GM12878 (cell line): ENCODE measurements at regions not wholly inside any gene's neighbourhood (a gene's known extent, or its start where the extent isn't known, plus 50 kb on each side); places are given as distances from the start of the nearest gene placed in this dataset.

Source experiments
- CHD1 ChIP-seq: IDR thresholded peaks from 2 replicates; pipeline ENCODE4 v1.6.1; 2012; ENCODE audit warnings: low read depth, low read length, improper control_type of control experiment
- CHD4 ChIP-seq: fragments of 200-600 bp; sonication (generic); IDR thresholded peaks from 2 replicates; pipeline ENCODE4 v1.6.1; 2016; ENCODE audit warnings: mild to moderate bottlenecking
- E2F8 ChIP-seq: fragments of 450-650 bp; IDR thresholded peaks from 2 replicates; pipeline ENCODE4 v1.6.1; 2018; ENCODE audit warnings: mild to moderate bottlenecking, low read depth, moderate library complexity; ENCODE audit not compliant: partially characterized antibody
- KDM1A ChIP-seq: fragments of 200-600 bp; sonication (generic); IDR thresholded peaks from 2 replicates; pipeline ENCODE4 v1.6.1; 2016; ENCODE audit warnings: borderline replicate concordance
- MAX ChIP-seq: IDR thresholded peaks from 2 replicates; pipeline ENCODE4 v1.6.1; 2012; ENCODE audit warnings: low read depth, low read length, improper control_type of control experiment
- NFYB ChIP-seq: IDR thresholded peaks from 2 replicates; pipeline ENCODE4 v1.6.1; 2011; ENCODE audit warnings: low read depth, mild to moderate bottlenecking, low read length, improper control_type of control experiment, moderate library complexity; ENCODE audit not compliant: insufficient read depth
- RELA ChIP-seq: fragments of 450-650 bp; IDR thresholded peaks from 2 replicates; pipeline ENCODE4 v1.8.0; 2014; ENCODE audit warnings: borderline replicate concordance; ENCODE audit not compliant: partially characterized antibody
- SPI1 ChIP-seq: IDR thresholded peaks from 2 replicates; pipeline ENCODE4 v1.6.1; 2011; ENCODE audit warnings: low read depth, mild to moderate bottlenecking, low read length, moderate library complexity, borderline replicate concordance; ENCODE audit not compliant: insufficient read depth
- TF ChIP-seq, protein P1 (sequence below): fragments of 450-650 bp; formaldehyde crosslinking; IDR thresholded peaks from 2 replicates; pipeline ENCODE4 v1.4.0; 2022; ENCODE audit warnings: mild to moderate bottlenecking, moderate library complexity
- TF ChIP-seq, protein P2 (sequence below): IDR thresholded peaks from 2 replicates; pipeline ENCODE4 v1.6.1; 2011; ENCODE audit warnings: borderline replicate concordance, low read depth, mild to moderate bottlenecking, moderate library complexity, mixed read lengths, low read length; ENCODE audit not compliant: insufficient read depth; ENCODE audit errors: extremely low read length

GRCh38 chr21:43339668-43340067 is 87.3 kb downstream of the SIK1 start (continued):
- TF ChIP-seq, protein P1, sequence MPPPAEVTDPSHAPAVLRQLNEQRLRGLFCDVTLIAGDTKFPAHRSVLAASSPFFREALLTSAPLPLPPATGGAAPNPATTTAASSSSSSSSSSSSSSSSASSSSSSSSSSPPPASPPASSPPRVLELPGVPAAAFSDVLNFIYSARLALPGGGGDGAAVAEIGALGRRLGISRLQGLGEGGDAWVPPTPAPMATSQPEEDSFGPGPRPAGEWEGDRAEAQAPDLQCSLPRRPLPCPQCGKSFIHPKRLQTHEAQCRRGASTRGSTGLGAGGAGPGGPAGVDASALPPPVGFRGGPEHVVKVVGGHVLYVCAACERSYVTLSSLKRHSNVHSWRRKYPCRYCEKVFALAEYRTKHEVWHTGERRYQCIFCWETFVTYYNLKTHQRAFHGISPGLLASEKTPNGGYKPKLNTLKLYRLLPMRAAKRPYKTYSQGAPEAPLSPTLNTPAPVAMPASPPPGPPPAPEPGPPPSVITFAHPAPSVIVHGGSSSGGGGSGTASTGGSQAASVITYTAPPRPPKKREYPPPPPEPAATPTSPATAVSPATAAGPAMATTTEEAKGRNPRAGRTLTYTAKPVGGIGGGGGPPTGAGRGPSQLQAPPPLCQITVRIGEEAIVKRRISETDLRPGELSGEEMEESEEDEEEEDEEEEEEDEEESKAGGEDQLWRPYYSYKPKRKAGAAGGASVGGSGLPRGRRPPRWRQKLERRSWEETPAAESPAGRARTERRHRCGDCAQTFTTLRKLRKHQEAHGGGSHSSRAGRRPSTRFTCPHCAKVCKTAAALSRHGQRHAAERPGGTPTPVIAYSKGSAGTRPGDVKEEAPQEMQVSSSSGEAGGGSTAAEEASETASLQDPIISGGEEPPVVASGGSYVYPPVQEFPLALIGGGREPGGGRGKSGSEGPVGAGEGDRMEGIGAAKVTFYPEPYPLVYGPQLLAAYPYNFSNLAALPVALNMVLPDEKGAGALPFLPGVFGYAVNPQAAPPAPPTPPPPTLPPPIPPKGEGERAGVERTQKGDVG = no peak
- TF ChIP-seq CHD4 (no peak), KDM1A (no peak), CHD1 (no peak), MAX (no peak), E2F8 (no peak), SPI1 (no peak), RELA (no peak), NFYB (no peak)
- TF ChIP-seq, protein P2, sequence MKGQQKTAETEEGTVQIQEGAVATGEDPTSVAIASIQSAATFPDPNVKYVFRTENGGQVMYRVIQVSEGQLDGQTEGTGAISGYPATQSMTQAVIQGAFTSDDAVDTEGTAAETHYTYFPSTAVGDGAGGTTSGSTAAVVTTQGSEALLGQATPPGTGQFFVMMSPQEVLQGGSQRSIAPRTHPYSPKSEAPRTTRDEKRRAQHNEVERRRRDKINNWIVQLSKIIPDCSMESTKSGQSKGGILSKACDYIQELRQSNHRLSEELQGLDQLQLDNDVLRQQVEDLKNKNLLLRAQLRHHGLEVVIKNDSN = no peak
